GM18505 (cell line): ENCODE measurements at regions not wholly inside any gene's neighbourhood (a gene's known extent, or its start where the extent isn't known, plus 50 kb on each side); places are given as distances from the start of the nearest gene placed in this dataset.

ENCODE experiments used
- ATAC-seq: cut with Tn5 transposase; IDR thresholded peaks from one replicate; pipeline ENCODE4 v1.9.1; 2021; ENCODE audit not compliant: unreplicated experiment
- POLR2A ChIP-seq: IDR thresholded peaks from 4 replicates; pipeline ENCODE4 v1.6.1; 2011; ENCODE audit warnings: borderline replicate concordance; ENCODE audit not compliant: insufficient read depth, insufficient read length; ENCODE audit errors: extremely low read depth

- no peak for TF ChIP-seq POLR2A
- peak; percentile 93 for ATAC-seq
These were observed 637.6 kb upstream of the ARGLU1 start for GRCh38 chr13:107205318-107206104.

GRCh38 chr13:107203146-107203847 lies 635.4 kb upstream of the ARGLU1 start:
- ATAC-seq = peak; percentile 49
- TF ChIP-seq POLR2A = no peak

- no peak for TF ChIP-seq POLR2A
- no peak for ATAC-seq
These were observed 634.6 kb upstream of the ARGLU1 start for GRCh38 chr13:107202371-107203023.

DNA sequence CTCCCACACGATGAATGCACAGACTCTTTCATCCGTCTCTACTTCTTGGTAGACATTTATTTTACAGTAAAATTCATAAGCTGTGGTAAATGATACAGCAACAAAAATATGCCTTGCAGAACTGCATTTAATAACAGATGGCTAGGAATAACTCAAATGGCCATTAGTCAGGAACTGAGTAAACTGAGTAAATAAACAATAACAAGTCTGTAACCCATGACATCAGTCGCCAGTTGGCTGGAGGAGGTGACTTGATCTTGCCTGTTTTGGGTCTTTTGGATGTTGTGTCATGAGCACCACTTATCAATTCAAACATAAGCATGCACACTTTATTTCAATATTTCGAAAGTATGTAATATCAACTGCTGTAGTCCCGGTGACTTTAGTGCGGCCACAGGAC lies 632.6 kb upstream of the ARGLU1 start:
- no peak for TF ChIP-seq POLR2A
- no peak for ATAC-seq

- no peak for ATAC-seq
- TF ChIP-seq POLR2A = no peak
These were observed 624.4 kb upstream of the ARGLU1 start for GRCh38 chr13:107192289-107192688.

GRCh38 chr13:107190065-107190464 lies 622.1 kb upstream of the ARGLU1 start:
- ATAC-seq = no peak
- TF ChIP-seq POLR2A = no peak

DNA sequence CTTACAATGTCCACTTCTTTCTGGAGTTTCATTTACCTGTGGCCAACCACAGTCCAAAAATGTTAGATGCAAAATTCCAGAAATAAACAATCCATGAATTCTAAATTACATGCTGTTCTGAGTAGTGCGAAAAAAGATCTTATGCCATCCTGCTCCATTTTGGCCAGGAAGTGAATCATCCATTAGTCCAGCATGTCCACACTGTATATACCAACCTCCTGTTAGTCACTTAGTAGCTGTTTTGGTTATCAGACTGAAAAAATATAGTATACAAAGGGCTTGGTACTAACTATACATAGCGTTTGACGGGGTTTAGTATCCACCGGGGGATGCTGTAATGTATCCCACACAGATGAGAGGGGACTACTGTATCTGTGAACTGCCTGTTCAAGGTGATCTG lies 618.0 kb upstream of the ARGLU1 start:
- no peak for TF ChIP-seq POLR2A
- no peak for ATAC-seq

GRCh38 chr13:107170270-107170931 lies 602.5 kb upstream of the ARGLU1 start:
- TF ChIP-seq POLR2A = no peak
- no peak for ATAC-seq

GRCh38 chr13:107157271-107157670 lies 589.3 kb upstream of the ARGLU1 start:
- no peak for ATAC-seq

GRCh38 chr13:107144432-107144831 lies 576.5 kb upstream of the ARGLU1 start:
- no peak for ATAC-seq
- TF ChIP-seq POLR2A = no peak

More at GRCh38 chr13:107157271-107157670, 589.3 kb upstream of the ARGLU1 start:
- no peak for TF ChIP-seq POLR2A

DNA sequence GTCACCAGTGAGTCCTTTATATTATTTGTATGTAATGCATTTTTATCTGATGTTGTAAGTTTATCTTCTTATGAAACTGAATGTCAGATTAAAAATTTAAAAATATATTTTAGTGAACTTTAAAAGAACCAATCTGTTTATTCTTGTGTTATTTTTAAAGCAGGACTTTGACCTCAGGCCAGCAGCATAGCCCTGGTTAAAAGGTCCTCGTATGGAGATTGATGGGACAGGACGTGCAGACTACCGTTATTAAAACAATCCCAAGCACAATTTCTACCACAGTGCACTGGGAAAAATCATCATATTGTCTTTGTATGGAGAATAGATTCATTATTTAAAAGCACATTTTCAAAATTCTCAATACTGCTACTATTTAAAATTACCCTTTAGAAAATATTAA lies 573.8 kb upstream of the ARGLU1 start:
- no peak for TF ChIP-seq POLR2A
- no peak for ATAC-seq

DNA sequence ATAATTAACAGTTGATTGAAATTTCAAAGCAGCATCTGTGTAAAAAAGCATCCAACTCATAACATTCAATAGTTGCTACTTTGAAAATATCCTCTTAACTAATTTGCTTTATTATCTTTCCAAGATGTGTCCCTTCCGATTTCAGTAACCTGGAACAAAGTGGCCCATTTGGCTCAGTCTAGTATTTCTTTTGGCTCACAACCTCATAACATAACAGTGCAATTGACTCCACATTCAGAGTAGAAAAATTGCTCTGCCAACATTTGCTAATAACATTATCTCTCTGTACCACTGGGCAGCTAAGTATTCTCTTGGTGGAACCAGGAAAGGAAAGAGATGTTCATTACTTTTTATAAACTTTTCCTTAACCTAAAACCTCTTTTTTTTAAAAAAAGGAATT lies 571.1 kb upstream of the ARGLU1 start:
- no peak for TF ChIP-seq POLR2A
- no peak for ATAC-seq

- TF ChIP-seq POLR2A = no peak
- ATAC-seq = no peak
These were observed 570.5 kb upstream of the ARGLU1 start for GRCh38 chr13:107138486-107138885.

DNA sequence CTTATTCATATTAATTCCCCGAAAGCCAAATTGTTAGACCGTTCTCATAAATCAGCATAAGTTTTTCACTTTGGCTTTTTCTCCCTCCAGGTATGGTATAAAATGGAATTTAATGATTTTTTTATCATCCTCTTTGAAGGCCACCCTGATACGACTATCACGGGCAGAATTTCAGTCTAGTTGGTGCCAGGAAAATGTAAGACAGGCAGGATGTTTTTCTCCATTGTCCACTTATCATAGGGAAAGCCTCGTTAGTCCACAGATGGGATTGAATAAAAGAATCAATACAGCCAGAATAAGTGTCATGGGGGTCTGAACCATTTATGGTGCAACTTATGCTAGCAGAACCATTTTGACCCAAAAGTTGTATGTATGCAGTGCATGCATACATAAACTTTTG lies 566.0 kb upstream of the ARGLU1 start:
- ATAC-seq = no peak
- no peak for TF ChIP-seq POLR2A

DNA sequence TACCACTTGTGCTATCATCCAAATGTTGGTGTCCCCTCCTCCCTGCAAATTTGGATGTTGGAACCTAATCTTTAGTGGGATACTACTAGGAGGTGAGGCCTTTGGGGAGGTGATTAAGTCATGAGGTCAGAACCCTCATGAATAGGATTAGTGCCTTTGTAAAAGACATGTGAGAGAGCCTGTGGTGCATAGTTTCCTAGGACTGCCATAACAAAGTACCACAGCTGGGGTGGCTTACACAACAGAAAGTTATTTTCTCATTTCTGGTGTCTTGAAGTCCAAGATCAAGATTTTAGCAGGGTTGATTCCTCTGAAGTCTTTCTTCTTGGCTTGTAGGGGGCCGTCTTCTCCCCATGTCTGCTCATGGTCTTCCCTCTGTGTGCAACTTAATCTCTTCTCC lies 562.6 kb upstream of the ARGLU1 start:
- ATAC-seq = no peak

More for the DNA sequence above, 562.6 kb upstream of the ARGLU1 start:
- TF ChIP-seq POLR2A = no peak
